NOMO-1 (cell line): ENCODE measurements at regions not wholly inside any gene's neighbourhood (a gene's known extent, or its start where the extent isn't known, plus 50 kb on each side); places are given as distances from the start of the nearest gene placed in this dataset.
"Not testable (repeated sequence)": the region's sequence is repeated elsewhere in the genome, so short reads cannot be mapped to it uniquely, and the experiment has no call there.

ENCODE experiments used
- DNase-seq, 2 experiments: peaks; one replicate each; lab custom pipeline; 2025; ENCODE audit not compliant: unreplicated experiment in 2 of 2; lab: John Stamatoyannopoulos, UW

GRCh38 chrX:131696989-131697388 is 153.1 kb downstream of the OR13H1 start:
- not testable (repeated sequence) for DNase-seq

- no peak for DNase-seq
Observed at GRCh38 chrX:131703646-131704045, 159.8 kb downstream of the OR13H1 start.

- peak; percentile 71 to 72 for DNase-seq
Observed at GRCh38 chrX:131704136-131704695, 160.3 kb downstream of the OR13H1 start.

DNA sequence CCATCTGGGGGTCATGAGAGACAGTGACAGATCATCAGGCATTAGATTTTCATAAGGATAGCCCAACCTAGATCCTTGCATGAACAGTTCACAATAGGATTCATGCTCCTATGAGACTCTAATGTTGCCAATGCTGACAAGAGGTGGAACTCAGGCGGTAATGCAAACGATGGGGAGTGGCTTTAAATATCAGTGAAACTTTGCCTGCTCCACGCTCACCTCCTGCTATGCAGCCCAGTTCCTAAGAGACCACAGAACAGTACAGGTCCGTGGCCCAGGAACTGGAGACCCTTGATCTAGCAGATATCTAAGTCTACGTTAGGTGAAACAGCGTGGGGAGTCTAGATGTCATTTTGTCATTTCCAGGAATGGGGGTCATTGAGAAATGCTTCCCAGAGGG is 165.7 kb downstream of the OR13H1 start:
- DNase-seq: no peak

DNA sequence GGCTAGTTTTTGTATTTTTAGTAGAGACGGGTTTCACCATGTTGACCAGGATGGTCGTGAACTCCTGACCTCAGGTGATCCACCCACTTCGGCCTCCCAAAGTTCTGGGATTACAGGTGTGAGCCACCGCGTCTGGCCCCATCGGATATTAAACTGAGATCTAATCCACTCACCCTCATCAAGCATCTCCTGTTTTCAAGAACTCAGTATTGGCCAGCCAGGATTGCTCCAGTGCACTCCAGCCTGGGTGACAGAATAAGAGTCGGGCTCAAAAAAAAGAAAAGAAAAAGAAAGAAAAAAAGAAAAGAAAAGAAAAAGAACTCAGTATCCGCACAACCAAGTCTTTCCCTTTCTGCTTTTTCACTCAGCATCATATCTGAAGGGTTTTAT is 167.6 kb downstream of the OR13H1 start:
- DNase-seq: no peak

DNA sequence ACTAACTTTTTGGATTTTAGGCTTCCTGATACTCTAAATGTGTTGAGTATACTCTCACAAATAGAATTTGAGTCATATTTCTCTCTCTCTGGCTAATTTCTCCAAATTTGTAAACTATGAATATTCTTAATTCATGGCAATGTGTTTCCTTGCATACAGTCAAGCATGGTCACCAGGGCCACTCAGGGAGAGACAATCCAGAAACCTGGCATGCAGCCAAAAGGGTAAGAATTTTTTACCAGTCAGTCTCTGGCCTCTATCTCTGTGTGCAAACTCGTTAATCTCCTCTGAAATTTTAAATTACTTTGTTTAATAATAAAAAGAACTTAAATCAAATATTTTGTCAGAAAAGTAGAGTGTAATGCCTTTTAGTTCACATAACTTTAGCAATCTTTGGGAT is 179.8 kb downstream of the OR13H1 start:
- no peak for DNase-seq

DNA sequence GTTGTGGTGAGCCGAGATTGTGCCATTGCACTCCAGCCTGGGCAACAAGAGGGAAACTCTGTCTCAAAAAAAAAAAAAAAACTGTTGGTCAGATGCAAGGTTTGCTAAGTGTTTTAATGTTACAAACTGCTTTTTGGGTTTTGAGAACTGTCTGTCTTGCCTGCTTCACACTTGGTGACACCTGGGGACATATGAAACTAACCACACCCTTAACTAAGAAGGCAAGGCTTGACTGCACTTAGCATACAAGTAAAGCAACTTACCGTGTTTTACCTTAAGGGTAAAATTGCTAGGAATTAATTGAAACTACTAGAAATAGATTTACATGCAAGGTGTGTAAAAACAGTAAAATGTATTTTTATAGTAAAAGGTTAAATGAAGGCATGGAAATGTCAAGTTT is 180.4 kb downstream of the OR13H1 start:
- DNase-seq: no peak

GRCh38 chrX:131725001-131725654 is 181.3 kb downstream of the OR13H1 start:
- DNase-seq: peak in 1 of 2 experiments; percentile 6

DNA sequence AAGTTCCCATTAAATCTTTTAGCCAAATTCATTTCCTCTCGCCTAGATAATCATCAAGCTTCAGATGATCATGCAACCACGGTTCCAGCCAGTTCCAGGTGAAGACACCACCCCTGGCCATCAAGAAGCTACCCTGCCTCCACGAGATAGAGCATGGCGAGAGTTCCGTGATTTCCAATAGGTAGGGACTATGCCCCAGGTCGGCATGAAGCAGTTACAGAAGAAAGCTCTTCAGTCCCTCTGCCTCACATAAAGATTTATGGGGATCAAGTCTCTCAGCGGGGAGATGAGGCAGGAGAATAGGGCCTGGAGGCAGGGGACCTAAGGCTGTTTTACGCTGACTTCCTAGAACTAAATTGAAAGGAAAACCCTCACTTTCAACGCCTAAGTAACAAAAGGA is 183.9 kb downstream of the OR13H1 start:
- no peak for DNase-seq

DNA sequence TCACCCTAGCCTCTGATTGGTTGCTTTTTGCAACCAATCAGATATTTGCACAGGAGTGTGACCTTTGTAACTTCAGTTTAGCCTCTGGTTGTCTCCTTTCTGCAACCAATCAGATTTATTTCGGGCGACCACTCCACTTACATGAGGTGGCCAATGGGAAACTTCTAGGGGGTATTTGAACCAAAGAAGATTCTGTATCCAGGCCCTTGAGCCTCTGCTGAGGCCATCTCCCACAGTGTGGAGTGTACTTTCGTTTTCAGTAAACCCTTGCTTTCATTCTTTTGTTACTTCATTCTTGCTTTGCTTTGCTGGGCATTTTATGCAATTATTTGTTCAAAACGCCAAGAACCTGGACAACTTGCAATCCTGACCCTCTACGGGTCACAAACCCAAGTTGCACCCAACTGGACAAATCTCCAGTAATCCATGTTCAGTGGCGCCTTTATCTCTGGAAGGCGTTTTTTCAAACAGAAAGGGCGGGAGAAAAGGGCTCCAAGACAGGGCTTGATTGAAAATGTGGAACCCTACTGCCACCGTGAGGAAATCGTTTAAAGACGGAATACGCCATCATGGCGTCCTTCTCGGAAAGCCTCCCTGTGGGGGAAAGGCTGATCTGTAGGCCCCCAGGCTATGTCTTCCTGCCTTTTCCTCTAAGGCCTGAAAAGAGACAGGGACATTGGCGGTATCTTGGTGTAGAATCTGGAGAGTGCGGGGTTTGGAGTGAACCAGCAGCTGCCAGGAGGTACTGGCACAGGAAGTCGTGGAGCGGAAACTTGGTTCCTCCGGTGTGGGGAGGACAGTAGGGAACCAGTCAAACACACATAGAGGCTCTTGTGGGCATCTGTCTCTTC is 184.6 kb downstream of the OR13H1 start:
- DNase-seq: peak; percentile 61 to 76

DNA sequence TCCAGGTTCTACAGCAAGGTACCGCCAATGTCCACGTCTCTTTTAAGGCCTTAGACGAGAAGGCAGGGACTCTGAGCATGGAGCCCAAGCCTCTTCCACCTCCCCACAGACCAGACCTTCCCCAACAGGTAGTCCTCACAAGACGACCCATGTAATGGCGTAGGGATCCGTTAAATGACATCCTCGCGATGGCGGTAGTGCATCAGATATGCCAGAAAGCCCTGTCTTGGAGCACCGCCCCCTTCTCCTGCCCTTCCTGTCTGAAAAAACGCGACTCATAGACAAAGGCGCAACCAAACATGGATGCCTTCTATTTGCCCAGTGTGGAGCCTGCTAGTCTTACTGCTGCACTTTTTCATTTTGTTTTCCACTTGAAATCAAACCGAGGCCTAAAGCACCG is 185.4 kb downstream of the OR13H1 start:
- peak; percentile 68 to 77 for DNase-seq

- peak; percentile 50 to 72 for DNase-seq
Observed at GRCh38 chrX:131734621-131735020, 190.7 kb downstream of the OR13H1 start.

GRCh38 chrX:131735127-131735526 is 191.3 kb downstream of the OR13H1 start:
- no peak for DNase-seq

DNA sequence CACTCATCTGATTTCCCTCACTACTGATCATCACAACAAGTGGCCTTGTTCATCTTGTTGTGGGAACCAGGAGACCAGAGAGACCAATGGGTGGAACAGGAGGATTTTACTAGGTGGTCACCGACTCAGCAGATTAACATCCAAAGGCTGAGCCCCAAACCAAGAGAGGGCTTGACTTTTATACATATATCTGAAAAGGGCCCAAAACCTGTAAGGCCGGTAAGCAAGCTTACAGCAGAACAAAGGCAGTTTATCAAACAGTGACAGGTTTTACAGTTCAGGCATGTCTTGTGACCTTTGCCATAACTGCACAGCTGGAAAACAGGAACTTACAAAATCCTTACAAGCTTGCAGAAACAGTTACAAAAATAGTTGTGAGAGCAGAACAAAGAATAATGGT is 195.9 kb downstream of the OR13H1 start:
- peak; percentile 60 to 85 for DNase-seq

DNA sequence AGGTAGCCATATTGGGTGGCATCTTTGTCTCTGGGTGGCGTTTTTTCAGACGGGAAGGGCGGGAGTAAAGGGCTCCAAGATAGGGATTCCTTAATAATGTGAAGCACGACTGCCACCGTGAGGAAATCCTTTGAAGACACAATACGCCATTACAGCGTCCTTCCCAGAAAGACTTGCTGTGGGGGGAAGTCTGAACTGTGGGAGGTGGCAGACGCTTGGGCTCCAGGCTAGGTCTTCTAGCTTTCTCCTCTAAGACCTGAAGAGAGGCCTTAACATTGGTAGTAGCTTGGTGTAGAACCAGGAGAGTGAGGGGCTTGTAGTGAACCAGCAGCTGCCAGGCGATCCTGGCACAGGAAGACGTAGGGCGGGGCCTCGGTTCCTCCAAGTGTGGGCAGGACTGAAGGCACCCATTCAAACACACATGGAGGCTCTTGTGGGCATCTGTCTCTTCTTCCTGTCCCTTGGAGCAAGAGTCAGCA is 197.3 kb downstream of the OR13H1 start:
- DNase-seq: peak; percentile 59 to 73

GRCh38 chrX:131745942-131746489 is 202.1 kb downstream of the OR13H1 start:
- DNase-seq: peak in 1 of 2 experiments; percentile 14

- peak; percentile 62 to 63 for DNase-seq
Observed at GRCh38 chrX:131746491-131746968, 202.7 kb downstream of the OR13H1 start.

DNA sequence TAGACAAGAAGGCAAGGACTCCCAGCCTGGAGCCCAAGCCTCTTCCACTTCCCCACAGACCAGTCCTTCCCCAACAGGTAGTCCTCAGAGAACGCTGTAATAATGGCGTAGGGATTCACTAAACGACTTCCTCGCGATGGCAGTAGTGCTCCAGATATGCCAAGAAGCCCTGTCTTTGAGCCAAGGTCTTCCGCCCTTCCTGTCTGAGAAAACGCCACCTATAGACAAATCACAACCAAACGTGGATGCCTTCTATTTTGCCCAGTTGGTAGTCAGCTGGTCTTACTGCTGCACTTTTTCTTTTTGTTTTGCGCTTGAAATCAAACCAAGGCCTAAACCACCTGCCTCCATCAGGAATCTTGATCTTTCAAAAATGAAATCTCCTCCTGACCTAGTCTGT is 203.3 kb downstream of the OR13H1 start:
- DNase-seq: peak; percentile 78

DNA sequence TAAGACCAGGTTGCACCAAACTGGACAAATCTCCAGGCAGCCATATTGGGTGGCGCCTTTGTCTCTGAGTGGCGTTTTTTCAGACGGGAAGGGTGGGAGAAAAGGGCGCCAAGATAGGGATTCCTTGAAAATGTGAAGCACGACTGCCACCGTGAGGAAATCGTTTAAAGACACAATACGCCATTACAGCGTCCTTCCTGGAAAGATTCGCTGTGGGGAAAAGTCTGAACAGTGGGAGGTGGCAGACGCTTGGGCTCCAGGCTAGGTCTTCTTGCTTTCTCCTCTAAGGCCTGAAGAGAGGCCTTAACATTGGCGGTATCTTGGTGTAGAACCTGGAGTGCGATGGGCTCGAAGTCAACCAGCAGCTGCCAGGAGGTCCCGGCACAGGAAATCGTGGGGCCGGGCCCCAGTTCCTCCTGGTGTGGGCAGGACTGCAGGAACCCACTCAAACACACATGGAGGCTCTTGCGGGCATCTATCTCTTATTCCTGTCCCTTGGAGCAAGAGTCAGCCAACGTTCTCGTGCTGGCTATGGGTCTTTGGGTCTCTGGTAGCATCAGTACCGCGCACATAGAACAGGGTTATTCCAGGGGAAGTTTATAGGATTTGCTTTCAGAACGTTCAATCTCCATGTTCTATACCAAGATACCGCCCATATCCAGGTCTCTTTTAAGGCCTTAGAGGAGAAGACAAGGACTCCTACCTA is 208.8 kb downstream of the OR13H1 start:
- peak; percentile 65 to 71 for DNase-seq

GRCh38 chrX:131762802-131763234 is 218.9 kb downstream of the OR13H1 start:
- peak; percentile 45 to 74 for DNase-seq
